WTC11 (cell line): ENCODE measurements at regions not wholly inside any gene's neighbourhood (a gene's known extent, or its start where the extent isn't known, plus 50 kb on each side); places are given as distances from the start of the nearest gene placed in this dataset.

ENCODE experiments used
- CREB1 ChIP-seq: sonication (generic); formaldehyde crosslinking; IDR thresholded peaks from 2 replicates; pipeline ENCODE4 v1.8.0; 2023; ENCODE audit warnings: mild to moderate bottlenecking, missing genetic modification reagents
- CTCF ChIP-seq: fragments of 200-600 bp; IDR thresholded peaks from 2 replicates; pipeline ENCODE4 v1.8.0; 2022; ENCODE audit warnings: antibody characterized with exemption
- E2F1 ChIP-seq: sonication (generic); formaldehyde crosslinking; IDR thresholded peaks from 2 replicates; pipeline ENCODE4 v1.8.0; 2022; ENCODE audit warnings: mild to moderate bottlenecking, missing genetic modification reagents
- FOXJ3 ChIP-seq: sonication (generic); formaldehyde crosslinking; IDR thresholded peaks from 2 replicates; pipeline ENCODE4 v1.9.0; 2021; ENCODE audit warnings: missing genetic modification reagents, mild to moderate bottlenecking, borderline replicate concordance
- FOXK1 ChIP-seq: sonication (generic); formaldehyde crosslinking; IDR thresholded peaks from 2 replicates; pipeline ENCODE4 v1.8.0; 2022; ENCODE audit warnings: mild to moderate bottlenecking, moderate library complexity, missing genetic modification reagents
- USF1 ChIP-seq: sonication (generic); formaldehyde crosslinking; IDR thresholded peaks from 2 replicates; pipeline ENCODE4 v1.8.0; 2022; ENCODE audit warnings: mild to moderate bottlenecking, missing genetic modification reagents
- ZBTB43 ChIP-seq: sonication (generic); formaldehyde crosslinking; IDR thresholded peaks from 2 replicates; pipeline ENCODE4 v1.8.1; 2023; ENCODE audit warnings: mild to moderate bottlenecking, missing genetic modification reagents
- TF ChIP-seq, protein P1 (sequence below): sonication (generic); formaldehyde crosslinking; IDR thresholded peaks from 2 replicates; pipeline ENCODE4 v1.8.1; 2022; ENCODE audit warnings: low read depth, missing genetic modification reagents, borderline replicate concordance
- TF ChIP-seq, protein P2 (sequence below): sonication (generic); formaldehyde crosslinking; IDR thresholded peaks from 2 replicates; pipeline ENCODE4 v1.8.0; 2022; ENCODE audit warnings: mild to moderate bottlenecking, missing genetic modification reagents
- TF ChIP-seq, protein P3 (sequence below): sonication (generic); formaldehyde crosslinking; IDR thresholded peaks from 2 replicates; pipeline ENCODE4 v1.8.1; 2023; ENCODE audit warnings: mild to moderate bottlenecking, missing genetic modification reagents, moderate library complexity

- TF ChIP-seq CREB1 (CRISPR knock-in tag) = no peak
- TF ChIP-seq FOXK1 = no peak
- TF ChIP-seq FOXJ3 = no peak
- TF ChIP-seq USF1 (CRISPR knock-in tag) = no peak
- no peak for TF ChIP-seq CTCF
- TF ChIP-seq ZBTB43 (CRISPR knock-in tag) = no peak
- TF ChIP-seq, protein P1, sequence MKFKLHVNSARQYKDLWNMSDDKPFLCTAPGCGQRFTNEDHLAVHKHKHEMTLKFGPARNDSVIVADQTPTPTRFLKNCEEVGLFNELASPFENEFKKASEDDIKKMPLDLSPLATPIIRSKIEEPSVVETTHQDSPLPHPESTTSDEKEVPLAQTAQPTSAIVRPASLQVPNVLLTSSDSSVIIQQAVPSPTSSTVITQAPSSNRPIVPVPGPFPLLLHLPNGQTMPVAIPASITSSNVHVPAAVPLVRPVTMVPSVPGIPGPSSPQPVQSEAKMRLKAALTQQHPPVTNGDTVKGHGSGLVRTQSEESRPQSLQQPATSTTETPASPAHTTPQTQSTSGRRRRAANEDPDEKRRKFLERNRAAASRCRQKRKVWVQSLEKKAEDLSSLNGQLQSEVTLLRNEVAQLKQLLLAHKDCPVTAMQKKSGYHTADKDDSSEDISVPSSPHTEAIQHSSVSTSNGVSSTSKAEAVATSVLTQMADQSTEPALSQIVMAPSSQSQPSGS = no peak
- no peak for TF ChIP-seq E2F1 (CRISPR knock-in tag)
- TF ChIP-seq, protein P2, sequence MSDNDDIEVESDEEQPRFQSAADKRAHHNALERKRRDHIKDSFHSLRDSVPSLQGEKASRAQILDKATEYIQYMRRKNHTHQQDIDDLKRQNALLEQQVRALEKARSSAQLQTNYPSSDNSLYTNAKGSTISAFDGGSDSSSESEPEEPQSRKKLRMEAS = no peak
- TF ChIP-seq, protein P3, sequence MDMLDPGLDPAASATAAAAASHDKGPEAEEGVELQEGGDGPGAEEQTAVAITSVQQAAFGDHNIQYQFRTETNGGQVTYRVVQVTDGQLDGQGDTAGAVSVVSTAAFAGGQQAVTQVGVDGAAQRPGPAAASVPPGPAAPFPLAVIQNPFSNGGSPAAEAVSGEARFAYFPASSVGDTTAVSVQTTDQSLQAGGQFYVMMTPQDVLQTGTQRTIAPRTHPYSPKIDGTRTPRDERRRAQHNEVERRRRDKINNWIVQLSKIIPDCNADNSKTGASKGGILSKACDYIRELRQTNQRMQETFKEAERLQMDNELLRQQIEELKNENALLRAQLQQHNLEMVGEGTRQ (CRISPR knock-in tag) = no peak
Measured at GRCh38 chr13:81207231-81207630, 866.3 kb upstream of the SPRY2 start.
